ENCODE measurements at regions not wholly inside any gene's neighbourhood (a gene's known extent, or its start where the extent isn't known, plus 50 kb on each side); places are given as distances from the start of the nearest gene placed in this dataset.

- TF ChIP-seq EZH2 (optimal IDR thresholded peaks at IDR 0.05; ENCODE audit: low read depth, low read length) (no peak), EZH2phosphoT487 (IDR thresholded peaks at IDR 0.05; ENCODE audit: low read length) (no peak), CTCF (IDR thresholded peaks at IDR 0.05; ENCODE audit: low read length) (no peak)
- Histone ChIP-seq H3F3A (ENCODE audit: insufficient read depth, low read length) (no peaks in the 10 kb centered on the region), H3K9me3 (replicated peaks; ENCODE audit: insufficient read depth, low read length) (no peaks in the 10 kb centered on the region), H3K4me1 (ENCODE audit: low read length) (no peaks in the 10 kb centered on the region), H3K9ac (ENCODE audit: low read length) (no peak overlapping the region), H3K4me3 (ENCODE audit: low read length) (no peak overlapping the region), H2AFZ (ENCODE audit: low read length) (no peak overlapping the region), H3K4me2 (ENCODE audit: low read depth, low read length) (no peak overlapping the region), H3K36me3 (replicated peaks; ENCODE audit: insufficient read depth, low read length) (no peaks in the 10 kb centered on the region), H3K27me3 (replicated peaks; ENCODE audit: insufficient read depth, low read length) (no peaks in the 10 kb centered on the region), H3K9me2 (replicated peaks; ENCODE audit: insufficient read depth, low read length) (no peaks in the 10 kb centered on the region), H4K20me1 (ENCODE audit: insufficient read depth, low read length) (no peaks in the 10 kb centered on the region), H3K27ac (ENCODE audit: low read length) (no peak overlapping the region), H3K79me2 (ENCODE audit: low read length) (no peaks in the 10 kb centered on the region)
- no peak for DNase-seq
Observed at GRCh38 chr1:187074445-187075048, 245.8 kb downstream of the PLA2G4A start.

GRCh38 chr1:187076922-187077321 is 248.2 kb downstream of the PLA2G4A start:
- no peaks in the 10 kb centered on the region for H3K9me3 ChIP-seq (replicated peaks; ENCODE audit: insufficient read depth, low read length)
- TF ChIP-seq CTCF (IDR thresholded peaks at IDR 0.05; ENCODE audit: low read length) = no peak
- TF ChIP-seq EZH2phosphoT487 (IDR thresholded peaks at IDR 0.05; ENCODE audit: low read length) = no peak
- no peak for TF ChIP-seq EZH2 (optimal IDR thresholded peaks at IDR 0.05; ENCODE audit: low read depth, low read length)
- no peaks in the 10 kb centered on the region for H3K36me3 ChIP-seq (replicated peaks; ENCODE audit: insufficient read depth, low read length)
- H3K27ac ChIP-seq (ENCODE audit: low read length) = no peak overlapping the region
- no peak overlapping the region for H3K4me2 ChIP-seq (ENCODE audit: low read depth, low read length)
- no peaks in the 10 kb centered on the region for H3F3A ChIP-seq (ENCODE audit: insufficient read depth, low read length)
- H3K9ac ChIP-seq (ENCODE audit: low read length) = no peak overlapping the region
- no peaks in the 10 kb centered on the region for H4K20me1 ChIP-seq (ENCODE audit: insufficient read depth, low read length)
- H3K27me3 ChIP-seq (replicated peaks; ENCODE audit: insufficient read depth, low read length) = no peaks in the 10 kb centered on the region
- H3K4me1 ChIP-seq (ENCODE audit: low read length) = no peaks in the 10 kb centered on the region
- H2AFZ ChIP-seq (ENCODE audit: low read length) = no peak overlapping the region
- no peaks in the 10 kb centered on the region for H3K9me2 ChIP-seq (replicated peaks; ENCODE audit: insufficient read depth, low read length)
- DNase-seq = no peak
- no peaks in the 10 kb centered on the region for H3K79me2 ChIP-seq (ENCODE audit: low read length)
- H3K4me3 ChIP-seq (ENCODE audit: low read length) = no peak overlapping the region

- no peak overlapping the region for H3K27ac ChIP-seq (ENCODE audit: low read length)
- no peak overlapping the region for H3K4me3 ChIP-seq (ENCODE audit: low read length)
- no peaks in the 10 kb centered on the region for H3F3A ChIP-seq (ENCODE audit: insufficient read depth, low read length)
- H3K9me3 ChIP-seq (replicated peaks; ENCODE audit: insufficient read depth, low read length) = no peaks in the 10 kb centered on the region
- H3K4me2 ChIP-seq (ENCODE audit: low read depth, low read length) = no peak overlapping the region
- TF ChIP-seq CTCF (IDR thresholded peaks at IDR 0.05; ENCODE audit: low read length) (no peak), EZH2 (optimal IDR thresholded peaks at IDR 0.05; ENCODE audit: low read depth, low read length) (no peak), EZH2phosphoT487 (IDR thresholded peaks at IDR 0.05; ENCODE audit: low read length) (no peak)
- no peak for DNase-seq
- no peaks in the 10 kb centered on the region for H3K36me3 ChIP-seq (replicated peaks; ENCODE audit: insufficient read depth, low read length)
- H3K27me3 ChIP-seq (replicated peaks; ENCODE audit: insufficient read depth, low read length) = no peaks in the 10 kb centered on the region
- H2AFZ ChIP-seq (ENCODE audit: low read length) = no peak overlapping the region
- no peaks in the 10 kb centered on the region for H3K4me1 ChIP-seq (ENCODE audit: low read length)
- no peak overlapping the region for H3K9ac ChIP-seq (ENCODE audit: low read length)
- H3K9me2 ChIP-seq (replicated peaks; ENCODE audit: insufficient read depth, low read length) = no peaks in the 10 kb centered on the region
- H4K20me1 ChIP-seq (ENCODE audit: insufficient read depth, low read length) = no peaks in the 10 kb centered on the region
- H3K79me2 ChIP-seq (ENCODE audit: low read length) = no peaks in the 10 kb centered on the region
Observed at GRCh38 chr1:187078321-187078720, 249.6 kb downstream of the PLA2G4A start.

Data from MM.1S (cell line).